IPS-20b (cell line): ENCODE measurements at regions not wholly inside any gene's neighbourhood (a gene's known extent, or its start where the extent isn't known, plus 50 kb on each side); places are given as distances from the start of the nearest gene placed in this dataset.

Experiments
- H3K27ac ChIP-seq: one replicate; pipeline ENCODE4 v1.5.1; 2013; ENCODE audit warnings: low read length
- H3K27me3 ChIP-seq: 2 replicates; pipeline ENCODE4 v1.6.1; 2013; ENCODE audit warnings: mild to moderate bottlenecking, low read length, inconsistent platforms; ENCODE audit not compliant: insufficient read depth
- H3K36me3 ChIP-seq: 2 replicates; pipeline ENCODE4 v1.6.1; 2013; ENCODE audit warnings: low read depth, mild to moderate bottlenecking, inconsistent platforms, low read length, moderate library complexity; ENCODE audit not compliant: insufficient read depth
- H3K4me1 ChIP-seq: 2 replicates; pipeline ENCODE4 v1.6.1; 2013; ENCODE audit warnings: mild to moderate bottlenecking, control low read depth, inconsistent platforms, low read length, moderate library complexity; ENCODE audit not compliant: insufficient read depth
- H3K4me3 ChIP-seq: 2 replicates; pipeline ENCODE4 v1.5.1; 2013; ENCODE audit warnings: mild to moderate bottlenecking, low read length, inconsistent platforms
- H3K9ac ChIP-seq: 2 replicates; pipeline ENCODE4 v1.6.1; 2013; ENCODE audit warnings: low read depth, mild to moderate bottlenecking, inconsistent platforms, low read length, moderate library complexity
- H3K9me3 ChIP-seq: 2 replicates; pipeline ENCODE4 v1.6.1; 2013; ENCODE audit warnings: mild to moderate bottlenecking, low read depth, low read length, inconsistent platforms; ENCODE audit not compliant: insufficient read depth

DNA sequence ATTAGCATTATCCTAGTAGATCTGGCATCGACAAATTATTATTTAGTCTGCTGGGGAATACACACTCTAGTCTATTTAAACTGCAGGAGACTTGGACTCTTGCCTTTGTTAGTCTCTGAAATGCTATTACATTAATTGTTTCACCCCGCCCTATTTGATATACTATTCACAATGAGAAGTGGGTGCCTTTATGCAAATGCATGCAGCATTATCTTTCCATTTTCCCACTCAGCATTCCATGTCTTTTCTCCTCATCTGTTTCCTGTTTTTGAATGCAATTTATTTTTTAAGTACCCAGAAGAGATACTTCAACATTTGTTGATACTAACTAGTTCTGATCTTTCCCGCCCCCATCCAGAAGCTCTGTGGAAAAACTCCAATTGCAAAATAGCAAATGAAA lies 395.3 kb upstream of the NXPH2 start:
- Histone ChIP-seq H3K36me3 (no peaks in the 10 kb centered on the region), H3K9me3 (no peaks in the 10 kb centered on the region), H3K27me3 (no peaks in the 10 kb centered on the region), H3K4me3 (no peak overlapping the region), H3K27ac (no peak overlapping the region), H3K9ac (no peak overlapping the region), H3K4me1 (no peaks in the 10 kb centered on the region)

DNA sequence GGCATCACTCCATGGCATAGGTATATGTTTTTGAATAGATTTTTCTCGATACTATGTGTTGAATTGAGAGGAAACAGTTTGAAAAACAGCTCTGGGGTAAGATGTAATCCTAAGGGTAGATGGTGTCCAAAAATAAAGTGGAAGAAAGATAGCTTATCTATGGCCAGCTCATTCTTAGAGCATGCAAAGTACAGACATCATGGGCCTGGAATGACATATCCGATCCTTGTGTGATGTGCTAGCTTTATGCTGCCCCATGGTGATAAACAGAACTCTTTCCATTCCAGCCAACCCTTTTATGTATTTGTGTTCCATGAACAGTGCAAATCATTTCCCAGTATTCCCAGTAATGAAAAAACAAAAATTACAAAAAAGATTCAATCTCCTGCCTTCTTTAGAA lies 390.2 kb upstream of the NXPH2 start:
- no peaks in the 10 kb centered on the region for H3K9me3 ChIP-seq
- no peak overlapping the region for H3K4me3 ChIP-seq
- no peaks in the 10 kb centered on the region for H3K4me1 ChIP-seq
- no peak overlapping the region for H3K27ac ChIP-seq
- no peak overlapping the region for H3K9ac ChIP-seq
- no peaks in the 10 kb centered on the region for H3K27me3 ChIP-seq
- no peaks in the 10 kb centered on the region for H3K36me3 ChIP-seq

DNA sequence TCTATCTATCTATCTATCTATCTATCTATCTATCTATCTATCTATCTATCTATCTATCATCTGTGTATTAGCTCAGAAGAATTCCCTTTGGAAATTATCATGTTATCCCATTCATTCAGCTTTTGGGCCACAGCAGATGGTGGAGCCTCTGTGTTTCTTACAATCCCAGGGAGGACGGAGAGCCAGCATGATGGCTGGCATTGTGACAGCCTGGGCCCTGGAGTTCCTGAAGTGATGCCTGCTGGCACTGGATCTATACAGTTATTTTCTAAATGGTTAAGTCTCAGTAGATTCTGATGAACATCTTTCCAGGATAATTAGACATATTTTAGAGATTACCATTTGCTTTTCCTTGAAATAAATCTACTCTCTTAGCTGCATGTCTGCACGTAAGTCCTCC lies 385.4 kb upstream of the NXPH2 start:
- Histone ChIP-seq H3K27ac (no peak overlapping the region), H3K4me1 (no peaks in the 10 kb centered on the region), H3K9me3 (no peaks in the 10 kb centered on the region), H3K36me3 (no peaks in the 10 kb centered on the region), H3K27me3 (no peaks in the 10 kb centered on the region), H3K9ac (no peak overlapping the region), H3K4me3 (no peak overlapping the region)

DNA sequence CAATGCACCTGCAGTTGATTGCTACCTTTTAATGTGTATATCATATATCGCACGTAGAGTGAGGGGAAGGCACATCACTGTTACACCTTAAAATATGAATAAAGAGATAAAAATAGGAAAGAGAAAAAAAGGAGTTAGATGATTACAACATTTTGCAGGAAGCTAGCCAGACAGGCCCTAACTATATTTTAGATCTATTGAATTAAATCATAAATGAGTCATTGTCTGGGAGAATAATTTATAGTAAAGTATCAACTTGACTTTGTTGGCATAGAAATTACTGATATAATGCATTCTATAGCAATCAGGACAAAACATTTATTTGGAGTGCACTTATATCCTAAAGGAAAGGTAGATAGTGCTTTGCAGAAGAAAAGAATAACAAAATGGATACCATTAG lies 384.9 kb upstream of the NXPH2 start:
- no peak overlapping the region for H3K4me3 ChIP-seq
- no peaks in the 10 kb centered on the region for H3K9me3 ChIP-seq
- no peaks in the 10 kb centered on the region for H3K4me1 ChIP-seq
- no peak overlapping the region for H3K9ac ChIP-seq
- H3K36me3 ChIP-seq = no peaks in the 10 kb centered on the region
- no peaks in the 10 kb centered on the region for H3K27me3 ChIP-seq
- no peak overlapping the region for H3K27ac ChIP-seq

DNA sequence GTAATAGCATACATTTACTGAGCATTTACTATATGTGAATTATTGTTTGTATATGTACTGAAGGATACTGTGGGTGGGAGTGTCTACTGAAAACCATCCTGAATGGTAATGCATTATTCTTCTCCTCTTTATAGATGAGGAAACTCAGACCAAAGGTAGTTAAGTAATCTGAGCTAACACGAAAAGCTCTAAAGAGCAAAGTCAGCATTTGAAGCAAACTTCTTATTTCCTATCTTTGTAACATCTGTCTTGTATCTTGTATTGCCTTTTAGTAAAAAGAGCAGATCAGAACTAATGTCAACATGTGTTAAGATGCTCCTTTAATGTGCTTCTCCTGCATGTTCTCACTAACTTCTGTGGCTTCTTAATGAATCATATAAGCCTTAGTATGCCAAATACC lies 382.8 kb upstream of the NXPH2 start:
- H3K9ac ChIP-seq = no peak overlapping the region
- no peaks in the 10 kb centered on the region for H3K27me3 ChIP-seq
- H3K36me3 ChIP-seq = no peaks in the 10 kb centered on the region
- H3K4me1 ChIP-seq = peaks cover under 1% of the 10 kb centered on the region; the same call in 1 of the 2 replicates
- no peak overlapping the region for H3K4me3 ChIP-seq
- no peaks in the 10 kb centered on the region for H3K9me3 ChIP-seq
- H3K27ac ChIP-seq = no peak overlapping the region

DNA sequence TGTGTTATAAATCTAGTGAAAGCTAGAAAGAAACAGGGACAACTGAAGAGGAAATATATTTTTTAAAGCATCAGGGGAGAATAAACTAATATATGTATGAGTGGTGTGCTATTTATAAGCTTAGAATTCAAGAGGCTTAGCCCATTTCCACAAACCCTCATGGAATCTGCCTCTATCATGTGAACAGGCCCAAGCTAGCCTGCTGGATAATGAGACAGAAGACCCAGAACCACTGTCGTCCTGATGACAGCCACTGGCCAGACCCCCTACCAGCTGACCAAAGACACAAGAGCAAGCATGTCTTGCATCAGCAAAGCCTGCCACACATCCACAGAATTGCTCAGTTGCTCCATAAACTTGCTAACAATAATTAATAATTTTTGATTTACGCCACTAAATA lies 382.3 kb upstream of the NXPH2 start:
- Histone ChIP-seq H3K27ac (no peak overlapping the region), H3K27me3 (no peaks in the 10 kb centered on the region), H3K9ac (no peak overlapping the region), H3K4me1 (peaks cover 5% of the 10 kb centered on the region; the same call in 1 of the 2 replicates), H3K36me3 (no peaks in the 10 kb centered on the region), H3K9me3 (no peaks in the 10 kb centered on the region), H3K4me3 (no peak overlapping the region)

DNA sequence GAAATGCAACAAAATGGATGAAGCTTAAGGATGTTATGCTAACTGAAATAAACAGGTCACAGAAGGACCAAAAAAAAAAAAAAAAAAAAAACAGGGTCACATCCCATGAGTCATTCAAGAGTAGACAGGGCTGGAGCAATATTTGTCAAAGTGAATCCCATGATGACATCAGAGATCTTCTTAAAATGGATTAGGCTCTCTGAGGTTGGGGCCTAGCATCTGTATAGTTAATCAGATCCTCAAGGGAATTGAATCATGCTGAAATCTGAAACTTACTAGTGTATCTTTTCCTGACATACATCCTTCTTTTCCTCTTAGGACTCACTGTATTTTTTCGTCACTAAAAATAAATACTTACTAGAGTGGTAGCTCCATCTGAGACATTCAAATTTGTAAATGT lies 380.6 kb upstream of the NXPH2 start:
- Histone ChIP-seq H3K4me1 (peaks cover 22% of the 10 kb centered on the region), H3K9ac (no peak overlapping the region), H3K27ac (no peak overlapping the region), H3K36me3 (no peaks in the 10 kb centered on the region), H3K4me3 (no peak overlapping the region), H3K27me3 (no peaks in the 10 kb centered on the region), H3K9me3 (no peaks in the 10 kb centered on the region)

DNA sequence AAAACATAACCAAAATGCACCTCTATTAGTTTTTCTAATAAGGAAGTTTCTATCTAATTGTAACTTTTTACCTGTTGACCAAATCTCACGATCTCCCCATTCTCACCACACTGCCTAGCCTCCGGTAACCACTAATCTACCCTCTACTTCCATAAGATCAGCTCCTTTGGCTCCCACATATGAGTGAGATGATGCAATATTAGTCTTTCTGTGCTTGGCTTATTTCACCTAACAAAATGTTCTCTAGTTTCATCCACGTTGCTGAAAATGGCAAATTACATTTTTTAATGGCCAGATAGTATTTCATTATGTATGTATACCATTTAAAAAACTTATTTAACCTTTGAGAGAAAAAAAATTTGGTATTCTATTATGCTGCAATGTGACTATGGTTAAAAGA lies 379.0 kb upstream of the NXPH2 start:
- Histone ChIP-seq H3K9me3 (no peaks in the 10 kb centered on the region), H3K27me3 (no peaks in the 10 kb centered on the region), H3K4me1 (peaks cover 25% of the 10 kb centered on the region), H3K4me3 (no peak overlapping the region), H3K27ac (no peak overlapping the region), H3K36me3 (no peaks in the 10 kb centered on the region), H3K9ac (no peak overlapping the region)

DNA sequence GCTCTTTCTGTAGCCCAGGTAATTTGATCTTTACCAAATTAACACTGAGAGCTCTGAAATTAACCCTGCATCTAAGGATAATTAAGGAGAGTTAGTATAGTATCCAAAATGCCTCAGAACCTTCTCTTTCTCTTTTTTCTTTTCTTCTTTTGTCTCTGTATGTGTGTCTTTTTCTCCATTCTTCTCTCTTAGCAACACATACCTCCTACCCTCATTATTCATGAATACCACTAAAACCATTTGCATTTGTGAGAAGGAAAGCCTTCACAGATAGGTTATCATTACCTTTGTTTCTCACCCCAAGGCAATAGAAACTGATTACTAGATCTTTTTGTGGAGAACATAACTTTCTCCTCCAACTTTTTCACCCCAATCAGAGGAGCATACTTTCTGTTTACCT lies 376.5 kb upstream of the NXPH2 start:
- Histone ChIP-seq H3K4me1 (peaks cover 25% of the 10 kb centered on the region), H3K27ac (no peak overlapping the region), H3K27me3 (no peaks in the 10 kb centered on the region), H3K9me3 (no peaks in the 10 kb centered on the region), H3K36me3 (no peaks in the 10 kb centered on the region), H3K9ac (no peak overlapping the region), H3K4me3 (0 out of 2 replicates have a peak overlapping the region, but pooled peaks have one; percentile 2)

DNA sequence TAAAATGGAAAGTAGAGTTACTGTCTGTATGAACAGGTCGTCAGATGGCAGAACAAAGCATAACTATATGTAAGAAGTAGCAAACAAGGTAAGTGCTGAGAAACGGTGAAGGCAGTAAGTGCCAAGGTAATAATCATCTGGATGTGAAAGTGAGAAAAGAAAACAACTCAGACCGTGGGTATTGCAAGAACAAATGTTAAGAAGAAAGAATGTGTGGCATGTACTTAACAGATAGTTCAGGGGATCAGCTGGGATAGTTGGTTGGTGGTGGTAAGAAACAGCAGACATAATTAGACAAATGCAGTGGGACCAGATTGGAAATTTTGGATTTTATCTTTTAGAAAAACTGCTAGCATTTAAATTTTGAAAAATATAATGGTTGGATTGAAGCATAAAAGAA lies 375.8 kb upstream of the NXPH2 start:
- Histone ChIP-seq H3K27ac (no peak overlapping the region), H3K4me1 (peaks cover 25% of the 10 kb centered on the region), H3K27me3 (no peaks in the 10 kb centered on the region)

DNA sequence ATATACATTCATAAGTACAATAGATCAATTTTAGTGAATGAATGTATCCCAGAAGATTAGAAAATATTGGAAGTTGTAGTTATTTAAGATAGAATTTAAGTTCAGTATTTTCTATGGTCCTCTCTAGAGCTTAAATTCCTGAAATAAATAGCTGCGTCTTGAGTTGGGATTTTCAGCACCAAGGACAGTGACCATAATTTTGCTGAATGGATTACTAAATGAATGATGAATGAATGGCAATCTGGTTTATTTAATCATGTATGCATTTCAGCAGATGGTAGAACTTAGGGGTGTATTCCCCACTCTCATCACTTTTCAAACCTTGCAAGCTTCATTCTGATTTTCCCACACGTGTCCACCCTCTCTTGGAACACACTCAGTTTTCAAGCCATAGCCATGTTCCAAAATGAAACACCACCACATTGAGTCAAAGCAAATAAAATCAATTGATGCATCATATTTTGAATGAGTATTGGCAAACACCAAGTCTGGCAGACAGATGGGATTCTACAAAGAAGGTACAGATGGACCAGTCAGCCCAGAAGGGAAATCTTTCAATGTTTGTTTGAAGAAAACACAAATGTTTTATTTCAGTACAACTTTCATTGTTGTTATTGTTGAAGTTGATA lies 362.2 kb upstream of the NXPH2 start:
- Histone ChIP-seq H3K9me3 (no peaks in the 10 kb centered on the region), H3K4me1 (no peaks in the 10 kb centered on the region), H3K9ac (no peak overlapping the region), H3K36me3 (no peaks in the 10 kb centered on the region), H3K27me3 (no peaks in the 10 kb centered on the region), H3K4me3 (no peak overlapping the region), H3K27ac (no peak overlapping the region)

More for the DNA sequence above, 375.8 kb upstream of the NXPH2 start:
- Histone ChIP-seq H3K4me3 (no peak overlapping the region), H3K36me3 (no peaks in the 10 kb centered on the region), H3K9ac (no peak overlapping the region), H3K9me3 (no peaks in the 10 kb centered on the region)

DNA sequence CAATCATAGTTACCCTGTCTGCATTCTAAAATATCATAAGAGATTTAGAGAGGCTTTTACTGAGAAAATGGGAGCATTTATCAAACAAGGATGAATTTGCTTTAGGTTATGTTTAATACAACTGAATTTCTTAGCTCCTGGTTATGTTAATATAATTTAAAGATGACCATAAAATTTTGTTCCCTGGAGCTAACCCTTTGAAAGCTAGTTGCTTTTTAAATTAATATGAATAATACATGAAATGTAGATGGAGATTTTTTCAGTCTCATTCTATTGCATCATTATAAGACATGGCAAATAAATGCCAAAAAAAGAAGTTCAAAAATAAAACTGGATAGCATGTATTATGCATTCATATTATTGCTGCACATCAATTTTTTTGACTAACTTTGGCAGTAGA lies 344.1 kb upstream of the NXPH2 start:
- Histone ChIP-seq H3K36me3 (no peaks in the 10 kb centered on the region), H3K4me3 (no peak overlapping the region), H3K9me3 (no peaks in the 10 kb centered on the region), H3K27me3 (no peaks in the 10 kb centered on the region), H3K9ac (no peak overlapping the region), H3K4me1 (no peaks in the 10 kb centered on the region), H3K27ac (no peak overlapping the region)
